ENCODE measurements at regions not wholly inside any gene's neighbourhood (a gene's known extent, or its start where the extent isn't known, plus 50 kb on each side); places are given as distances from the start of the nearest gene placed in this dataset.

GRCh38 chr7:54825368-54825767 is 66.4 kb upstream of the SEC61G start:
- Histone ChIP-seq H3K9me3 (ENCODE audit: low read length) (no peaks in the 10 kb centered on the region), H3K27ac (ENCODE audit: low read depth, low read length, poor library complexity, severe bottlenecking) (no peak overlapping the region), H3K79me2 (ENCODE audit: insufficient read depth, low read length) (no peaks in the 10 kb centered on the region), H3K36me3 (ENCODE audit: insufficient read depth, low read length) (no peaks in the 10 kb centered on the region), H3K9me2 (ENCODE audit: low read depth, low read length) (no peaks in the 10 kb centered on the region), H3K4me3 (ENCODE audit: low read depth, low read length, poor library complexity, severe bottlenecking) (no peak overlapping the region), H3K4me2 (ENCODE audit: low read length) (no peak overlapping the region), H3F3A (ENCODE audit: insufficient read depth, low read length) (no peaks in the 10 kb centered on the region), H4K20me1 (ENCODE audit: insufficient read depth, low read length) (no peaks in the 10 kb centered on the region), H3K4me1 (ENCODE audit: insufficient read depth, low read length, severe bottlenecking) (no peaks in the 10 kb centered on the region), H3K9ac (ENCODE audit: low read length) (no peak overlapping the region), H3K27me3 (ENCODE audit: insufficient read depth, low read length) (no peaks in the 10 kb centered on the region), H2AFZ (ENCODE audit: low read length) (no peak overlapping the region)
- TF ChIP-seq, protein P1, sequence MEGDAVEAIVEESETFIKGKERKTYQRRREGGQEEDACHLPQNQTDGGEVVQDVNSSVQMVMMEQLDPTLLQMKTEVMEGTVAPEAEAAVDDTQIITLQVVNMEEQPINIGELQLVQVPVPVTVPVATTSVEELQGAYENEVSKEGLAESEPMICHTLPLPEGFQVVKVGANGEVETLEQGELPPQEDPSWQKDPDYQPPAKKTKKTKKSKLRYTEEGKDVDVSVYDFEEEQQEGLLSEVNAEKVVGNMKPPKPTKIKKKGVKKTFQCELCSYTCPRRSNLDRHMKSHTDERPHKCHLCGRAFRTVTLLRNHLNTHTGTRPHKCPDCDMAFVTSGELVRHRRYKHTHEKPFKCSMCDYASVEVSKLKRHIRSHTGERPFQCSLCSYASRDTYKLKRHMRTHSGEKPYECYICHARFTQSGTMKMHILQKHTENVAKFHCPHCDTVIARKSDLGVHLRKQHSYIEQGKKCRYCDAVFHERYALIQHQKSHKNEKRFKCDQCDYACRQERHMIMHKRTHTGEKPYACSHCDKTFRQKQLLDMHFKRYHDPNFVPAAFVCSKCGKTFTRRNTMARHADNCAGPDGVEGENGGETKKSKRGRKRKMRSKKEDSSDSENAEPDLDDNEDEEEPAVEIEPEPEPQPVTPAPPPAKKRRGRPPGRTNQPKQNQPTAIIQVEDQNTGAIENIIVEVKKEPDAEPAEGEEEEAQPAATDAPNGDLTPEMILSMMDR (IDR thresholded peaks at IDR 0.05; ENCODE audit: low read length), result no peak
- no peak for TF ChIP-seq EZH2 (IDR thresholded peaks at IDR 0.05; ENCODE audit: borderline replicate concordance, low read length)

- H4K20me1 ChIP-seq (ENCODE audit: insufficient read depth, low read length), result no peaks in the 10 kb centered on the region
- H3K4me1 ChIP-seq (ENCODE audit: insufficient read depth, low read length, severe bottlenecking), result no peaks in the 10 kb centered on the region
- no peak overlapping the region for H3K4me3 ChIP-seq (ENCODE audit: low read depth, low read length, poor library complexity, severe bottlenecking)
- no peak overlapping the region for H3K27ac ChIP-seq (ENCODE audit: low read depth, low read length, poor library complexity, severe bottlenecking)
- no peak overlapping the region for H3K9ac ChIP-seq (ENCODE audit: low read length)
- H3K9me2 ChIP-seq (ENCODE audit: low read depth, low read length), result no peaks in the 10 kb centered on the region
- no peaks in the 10 kb centered on the region for H3K9me3 ChIP-seq (ENCODE audit: low read length)
- no peaks in the 10 kb centered on the region for H3F3A ChIP-seq (ENCODE audit: insufficient read depth, low read length)
- no peak overlapping the region for H2AFZ ChIP-seq (ENCODE audit: low read length)
- no peak overlapping the region for H3K4me2 ChIP-seq (ENCODE audit: low read length)
- H3K79me2 ChIP-seq (ENCODE audit: insufficient read depth, low read length), result no peaks in the 10 kb centered on the region
- no peaks in the 10 kb centered on the region for H3K27me3 ChIP-seq (ENCODE audit: insufficient read depth, low read length)
- TF ChIP-seq EZH2 (IDR thresholded peaks at IDR 0.05; ENCODE audit: borderline replicate concordance, low read length), result no peak
- TF ChIP-seq, protein P1 (IDR thresholded peaks at IDR 0.05; ENCODE audit: low read length), result no peak
- H3K36me3 ChIP-seq (ENCODE audit: insufficient read depth, low read length), result no peaks in the 10 kb centered on the region
Observed at GRCh38 chr7:54827734-54828133, 68.7 kb upstream of the SEC61G start.

DNA sequence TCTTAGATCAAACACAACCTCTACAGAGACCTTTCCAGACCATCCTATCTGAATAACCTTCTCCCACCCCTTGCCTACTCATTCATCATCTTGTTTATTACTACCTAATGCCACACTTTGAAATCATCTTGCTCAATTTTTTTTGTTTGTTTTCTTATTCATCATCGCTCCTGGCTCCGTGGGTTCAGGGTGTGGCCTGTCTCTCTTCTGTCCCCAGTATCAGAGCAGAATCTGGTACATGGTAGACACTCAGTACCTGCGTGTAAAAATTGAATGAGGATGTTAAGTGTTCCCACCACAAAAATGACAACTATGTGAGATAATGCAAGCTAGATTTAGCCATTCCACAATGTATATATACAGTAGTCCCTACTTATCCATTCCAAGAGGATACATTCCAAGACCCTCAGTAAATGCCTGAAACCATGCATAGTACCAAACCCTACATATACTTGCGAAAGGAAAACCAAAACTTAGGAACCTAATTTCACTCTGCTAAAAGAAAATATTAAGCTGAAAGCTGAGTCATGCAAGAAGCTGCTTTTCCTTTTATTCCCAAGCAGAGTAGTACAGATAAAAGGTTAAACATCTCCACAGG is 72.1 kb upstream of the SEC61G start:
- no peaks in the 10 kb centered on the region for H3K36me3 ChIP-seq (ENCODE audit: insufficient read depth, low read length)
- no peaks in the 10 kb centered on the region for H4K20me1 ChIP-seq (ENCODE audit: insufficient read depth, low read length)
- no peaks in the 10 kb centered on the region for H3K79me2 ChIP-seq (ENCODE audit: insufficient read depth, low read length)
- H2AFZ ChIP-seq (ENCODE audit: low read length), result no peak overlapping the region
- H3K4me1 ChIP-seq (ENCODE audit: insufficient read depth, low read length, severe bottlenecking), result no peaks in the 10 kb centered on the region
- H3K27me3 ChIP-seq (ENCODE audit: insufficient read depth, low read length), result no peaks in the 10 kb centered on the region
- no peaks in the 10 kb centered on the region for H3K9me3 ChIP-seq (ENCODE audit: low read length)
- no peak overlapping the region for H3K4me3 ChIP-seq (ENCODE audit: low read depth, low read length, poor library complexity, severe bottlenecking)
- H3K9me2 ChIP-seq (ENCODE audit: low read depth, low read length), result no peaks in the 10 kb centered on the region
- H3K4me2 ChIP-seq (ENCODE audit: low read length), result no peak overlapping the region
- H3F3A ChIP-seq (ENCODE audit: insufficient read depth, low read length), result no peaks in the 10 kb centered on the region
- no peak overlapping the region for H3K9ac ChIP-seq (ENCODE audit: low read length)
- H3K27ac ChIP-seq (ENCODE audit: low read depth, low read length, poor library complexity, severe bottlenecking), result no peak overlapping the region
- no peak for TF ChIP-seq EZH2 (IDR thresholded peaks at IDR 0.05; ENCODE audit: borderline replicate concordance, low read length)
- TF ChIP-seq, protein P1 (IDR thresholded peaks at IDR 0.05; ENCODE audit: low read length), result no peak

All from OCI-LY1 (cell line).